ENCODE measurements at regions not wholly inside any gene's neighbourhood (a gene's known extent, or its start where the extent isn't known, plus 50 kb on each side); places are given as distances from the start of the nearest gene placed in this dataset.

GRCh38 chr11:90845799-90846198, 623.0 kb upstream of the CHORDC1 start:
- no peak for DNase-seq (ENCODE audit: low read depth)
- H3K4me3 ChIP-seq (ENCODE audit: low read length): no peak overlapping the region
- TF ChIP-seq, protein P1, sequence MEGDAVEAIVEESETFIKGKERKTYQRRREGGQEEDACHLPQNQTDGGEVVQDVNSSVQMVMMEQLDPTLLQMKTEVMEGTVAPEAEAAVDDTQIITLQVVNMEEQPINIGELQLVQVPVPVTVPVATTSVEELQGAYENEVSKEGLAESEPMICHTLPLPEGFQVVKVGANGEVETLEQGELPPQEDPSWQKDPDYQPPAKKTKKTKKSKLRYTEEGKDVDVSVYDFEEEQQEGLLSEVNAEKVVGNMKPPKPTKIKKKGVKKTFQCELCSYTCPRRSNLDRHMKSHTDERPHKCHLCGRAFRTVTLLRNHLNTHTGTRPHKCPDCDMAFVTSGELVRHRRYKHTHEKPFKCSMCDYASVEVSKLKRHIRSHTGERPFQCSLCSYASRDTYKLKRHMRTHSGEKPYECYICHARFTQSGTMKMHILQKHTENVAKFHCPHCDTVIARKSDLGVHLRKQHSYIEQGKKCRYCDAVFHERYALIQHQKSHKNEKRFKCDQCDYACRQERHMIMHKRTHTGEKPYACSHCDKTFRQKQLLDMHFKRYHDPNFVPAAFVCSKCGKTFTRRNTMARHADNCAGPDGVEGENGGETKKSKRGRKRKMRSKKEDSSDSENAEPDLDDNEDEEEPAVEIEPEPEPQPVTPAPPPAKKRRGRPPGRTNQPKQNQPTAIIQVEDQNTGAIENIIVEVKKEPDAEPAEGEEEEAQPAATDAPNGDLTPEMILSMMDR (conservative IDR thresholded peaks at IDR 0.05; ENCODE audit: low read depth, low read length): no peak

- no peak overlapping the region for H3K4me3 ChIP-seq (ENCODE audit: low read length)
- TF ChIP-seq, protein P1 (conservative IDR thresholded peaks at IDR 0.05; ENCODE audit: low read depth, low read length): no peak
- no peak for DNase-seq (ENCODE audit: low read depth)
These were observed 622.3 kb upstream of the CHORDC1 start for GRCh38 chr11:90845126-90845525.

GRCh38 chr11:90844041-90844440, 621.2 kb upstream of the CHORDC1 start:
- DNase-seq (ENCODE audit: low read depth): no peak
- TF ChIP-seq, protein P1 (conservative IDR thresholded peaks at IDR 0.05; ENCODE audit: low read depth, low read length): no peak
- H3K4me3 ChIP-seq (ENCODE audit: low read length): no peak overlapping the region

DNA sequence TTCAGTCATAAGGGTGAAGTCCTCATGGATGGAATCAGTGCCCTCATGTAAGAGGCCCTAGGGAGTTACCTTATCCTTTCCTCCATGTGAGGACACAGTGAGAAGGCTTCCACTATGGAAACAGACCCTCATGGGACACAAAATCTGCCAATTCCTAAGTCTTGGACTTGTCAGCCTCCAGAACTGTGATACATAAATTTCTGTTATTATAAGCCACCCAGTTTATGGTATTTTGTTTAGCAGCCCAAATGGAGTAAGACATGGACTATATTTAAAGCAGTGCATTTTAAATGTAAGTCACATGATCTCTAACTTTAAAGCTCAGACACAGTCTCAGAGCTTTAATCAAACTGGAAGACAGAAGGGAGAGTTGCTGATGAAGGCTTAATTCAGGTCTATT, 619.8 kb upstream of the CHORDC1 start:
- H3K4me3 ChIP-seq (ENCODE audit: low read length): no peak overlapping the region
- TF ChIP-seq, protein P1 (conservative IDR thresholded peaks at IDR 0.05; ENCODE audit: low read depth, low read length): no peak

DNA sequence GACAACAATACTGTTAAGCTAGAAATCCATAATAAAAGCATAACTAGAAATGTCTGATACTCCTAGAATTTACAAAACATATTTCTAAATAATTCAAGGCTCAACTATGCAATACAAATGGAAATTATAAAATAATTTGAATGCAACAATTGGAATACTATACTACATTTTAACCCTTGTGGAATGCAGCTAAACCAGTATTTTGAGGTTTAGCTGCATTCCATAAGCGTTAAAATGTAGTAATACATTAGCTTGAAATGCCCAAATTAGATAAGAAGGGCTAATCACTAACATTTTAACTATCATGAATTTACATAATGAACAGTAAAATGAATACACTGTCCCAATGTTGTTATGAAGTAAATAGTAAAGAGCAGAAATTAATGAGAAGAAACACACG, 617.2 kb upstream of the CHORDC1 start:
- no peak for DNase-seq (ENCODE audit: low read depth)
- H3K4me3 ChIP-seq (ENCODE audit: low read length): no peak overlapping the region
- TF ChIP-seq, protein P1 (conservative IDR thresholded peaks at IDR 0.05; ENCODE audit: low read depth, low read length): no peak

More for the DNA sequence above, 619.8 kb upstream of the CHORDC1 start:
- no peak for DNase-seq (ENCODE audit: low read depth)

GRCh38 chr11:90836031-90836430, 613.2 kb upstream of the CHORDC1 start:
- TF ChIP-seq, protein P1 (conservative IDR thresholded peaks at IDR 0.05; ENCODE audit: low read depth, low read length): no peak
- H3K4me3 ChIP-seq (ENCODE audit: low read length): no peak overlapping the region
- no peak for DNase-seq (ENCODE audit: low read depth)

GRCh38 chr11:90823446-90823845, 600.6 kb upstream of the CHORDC1 start:
- H3K4me3 ChIP-seq (ENCODE audit: low read length): no peak overlapping the region
- DNase-seq (ENCODE audit: low read depth): no peak
- TF ChIP-seq, protein P1 (conservative IDR thresholded peaks at IDR 0.05; ENCODE audit: low read depth, low read length): no peak

All from retinal pigment epithelial cell (primary cell).